Left renal pelvis (tissue), 4 donors: ENCODE measurements at regions not wholly inside any gene's neighbourhood (a gene's known extent, or its start where the extent isn't known, plus 50 kb on each side); places are given as distances from the start of the nearest gene placed in this dataset.

Source experiments
- DNase-seq, 4 donors: peaks; one replicate each; pipeline ENCODE4 v3.0.0-alpha.2; 2013; ENCODE audit warnings: low read depth in 4 of 4, low spot score in 3 of 4

DNA sequence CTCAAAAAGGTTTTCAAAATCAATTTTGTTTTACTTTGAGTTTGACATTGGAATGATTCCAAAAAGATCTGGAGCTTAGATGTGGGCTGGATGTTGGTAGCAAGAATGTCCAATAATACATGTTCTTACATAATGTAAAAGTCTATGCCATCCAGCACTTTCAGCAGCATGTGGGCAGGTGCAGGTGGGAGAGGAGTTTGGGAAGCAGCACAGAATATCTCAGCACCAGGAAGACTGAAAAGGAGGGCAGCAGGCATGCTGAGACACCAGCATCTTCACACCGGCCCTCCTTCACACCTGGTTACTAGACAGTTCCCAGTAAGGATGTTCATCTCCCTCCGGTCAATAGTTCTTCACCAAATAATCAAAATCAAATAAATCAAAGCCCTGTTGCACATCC lies 166.6 kb downstream of the ZBTB18 start:
- DNase-seq = no peak

DNA sequence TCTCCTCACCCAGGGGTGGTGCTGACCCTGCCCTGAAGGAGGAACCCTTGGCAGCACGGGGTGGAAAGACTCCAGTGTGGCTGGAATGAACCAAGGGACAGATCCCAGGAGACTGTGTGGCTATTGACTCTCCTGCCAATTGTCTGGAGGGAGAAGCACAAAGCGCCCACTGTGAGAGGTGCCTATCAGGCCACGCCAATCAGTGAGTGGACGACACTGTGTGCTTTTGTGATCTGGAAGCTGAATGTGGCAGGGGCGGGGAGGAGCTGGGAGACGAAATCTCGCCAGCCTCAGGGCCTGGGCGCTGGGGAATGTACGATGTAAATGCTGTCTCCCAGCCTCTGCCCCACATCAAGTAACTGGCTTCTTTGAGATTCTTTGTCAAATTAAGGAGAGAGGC lies 167.1 kb downstream of the ZBTB18 start:
- DNase-seq = no peak

DNA sequence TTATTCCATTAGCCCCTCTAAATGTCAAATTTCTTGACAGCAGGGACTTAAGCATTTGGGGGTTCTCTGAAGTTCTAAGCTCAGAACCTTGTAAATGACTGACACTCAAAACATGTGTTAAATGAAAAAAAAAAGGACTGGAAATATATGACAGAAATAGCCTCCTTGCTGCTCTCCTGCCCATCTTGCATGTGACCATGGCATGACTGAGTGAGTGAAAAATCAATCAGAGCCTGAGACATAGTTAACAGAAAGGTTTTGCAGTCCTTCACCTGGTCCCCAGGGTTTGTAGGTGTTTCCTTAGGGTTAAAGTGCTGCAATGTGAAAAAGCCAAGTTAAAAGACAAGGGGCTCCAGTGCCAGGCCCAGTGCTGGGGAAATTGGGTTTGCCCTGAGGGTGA lies 168.1 kb downstream of the ZBTB18 start:
- DNase-seq = no peak

DNA sequence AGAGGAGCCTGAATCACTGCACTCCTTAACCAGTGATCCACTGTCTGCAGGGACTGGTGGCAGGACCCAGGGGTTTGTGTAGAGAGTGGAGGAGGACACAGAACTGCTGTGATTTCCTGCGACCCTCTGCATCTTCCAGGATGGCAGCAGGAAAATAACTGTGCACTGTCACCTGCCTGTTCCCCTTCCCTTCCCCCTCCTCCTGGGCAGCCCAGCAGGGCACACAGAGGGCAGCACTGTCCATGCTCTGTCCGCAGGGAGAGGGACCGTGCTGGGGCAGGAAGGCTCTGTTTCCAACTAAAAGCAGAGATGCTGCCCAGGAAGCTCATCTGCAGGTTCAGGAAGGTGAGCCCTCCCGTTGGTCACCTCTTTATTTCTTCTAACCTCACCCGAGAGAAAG lies 168.7 kb downstream of the ZBTB18 start:
- DNase-seq = no peak

DNA sequence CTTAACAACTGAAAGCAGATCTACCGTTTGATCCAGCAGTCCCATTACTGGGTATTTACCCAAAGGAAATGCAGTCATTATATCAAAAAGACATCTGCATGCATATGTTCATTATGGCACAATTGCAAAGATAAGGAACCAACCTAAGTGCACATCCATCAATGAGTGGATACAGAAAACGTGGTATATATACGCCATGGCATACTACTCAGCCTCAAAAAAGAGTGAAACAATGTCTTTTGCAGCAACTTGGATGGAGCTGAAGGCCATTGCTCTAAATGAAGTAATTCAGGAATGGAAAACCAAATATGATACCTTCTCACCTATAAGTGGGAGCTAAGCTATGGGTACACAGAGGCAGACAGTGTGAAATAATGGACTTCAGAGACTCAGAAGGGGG lies 169.3 kb downstream of the ZBTB18 start:
- DNase-seq = no peak

DNA sequence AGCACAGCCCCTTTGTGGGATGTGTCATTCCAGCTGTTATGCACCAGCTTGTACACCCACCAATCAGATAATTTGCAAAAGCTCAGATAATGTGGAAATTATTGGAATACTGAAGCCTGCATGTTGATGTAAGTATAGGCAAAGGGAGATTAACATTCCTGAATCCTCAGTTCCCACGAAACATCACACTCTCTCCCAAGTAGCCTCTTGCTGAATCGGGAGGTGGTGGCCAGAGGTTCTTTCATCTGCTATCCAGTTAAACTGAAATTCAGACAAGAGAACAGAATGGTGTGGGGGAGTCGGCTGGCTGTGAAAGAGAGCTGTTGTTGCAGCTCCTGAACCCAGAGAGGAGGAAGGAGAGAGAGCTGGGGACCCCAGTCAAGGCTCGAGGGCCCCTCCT lies 170.9 kb downstream of the ZBTB18 start:
- no peak for DNase-seq

DNA sequence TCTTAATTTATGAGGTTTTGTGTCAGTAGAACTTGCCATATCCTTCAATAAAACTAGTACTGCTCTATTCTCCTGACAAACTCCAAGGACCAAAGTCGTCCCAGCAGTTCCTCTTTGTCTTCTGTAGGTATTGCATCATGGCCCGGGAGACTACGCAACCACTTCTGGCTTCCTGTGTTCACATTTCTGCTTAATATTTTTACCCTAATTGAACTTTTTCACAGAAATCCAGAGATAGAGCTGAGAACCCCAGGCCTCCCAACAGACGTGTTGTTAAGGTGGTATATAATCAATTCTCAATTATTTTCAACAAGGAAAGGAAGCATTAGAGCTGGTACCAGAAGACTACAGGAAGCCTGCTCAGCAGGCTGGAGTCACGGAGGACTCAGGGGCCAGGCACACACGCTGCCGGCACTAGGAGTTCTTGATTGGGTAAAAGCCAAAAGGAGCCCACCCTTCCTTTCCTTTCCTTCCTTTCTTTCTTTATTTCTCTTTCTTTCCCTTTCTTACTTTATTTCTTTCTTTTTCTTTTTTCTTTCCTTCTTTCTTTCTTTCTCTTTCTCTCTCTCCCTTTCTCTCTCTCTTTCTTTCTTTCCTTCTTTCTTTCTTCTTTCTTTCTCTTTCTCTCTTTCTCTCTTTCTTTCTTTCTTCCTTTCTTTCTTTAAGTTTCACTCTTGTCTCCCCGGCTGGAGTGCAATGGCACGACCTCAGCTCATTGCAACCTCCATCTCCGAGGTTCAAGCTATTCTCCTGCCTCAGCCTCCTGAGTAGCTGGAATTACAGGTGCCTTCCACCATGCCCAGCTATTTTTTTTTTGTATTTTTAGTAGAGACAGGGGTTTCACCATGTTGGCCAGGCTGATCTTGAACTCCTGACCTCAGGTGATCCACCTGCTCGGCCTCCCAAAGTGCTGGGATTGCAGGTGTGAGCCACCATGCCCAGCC lies 173.7 kb downstream of the ZBTB18 start:
- no peak for DNase-seq

- DNase-seq = no peak
These were observed 175.4 kb downstream of the ZBTB18 start for GRCh38 chr1:244226435-244226834.

- no peak for DNase-seq
These were observed 179.4 kb downstream of the ZBTB18 start for GRCh38 chr1:244230470-244230869.

GRCh38 chr1:244231193-244231571 lies 180.1 kb downstream of the ZBTB18 start:
- DNase-seq = no peak

DNA sequence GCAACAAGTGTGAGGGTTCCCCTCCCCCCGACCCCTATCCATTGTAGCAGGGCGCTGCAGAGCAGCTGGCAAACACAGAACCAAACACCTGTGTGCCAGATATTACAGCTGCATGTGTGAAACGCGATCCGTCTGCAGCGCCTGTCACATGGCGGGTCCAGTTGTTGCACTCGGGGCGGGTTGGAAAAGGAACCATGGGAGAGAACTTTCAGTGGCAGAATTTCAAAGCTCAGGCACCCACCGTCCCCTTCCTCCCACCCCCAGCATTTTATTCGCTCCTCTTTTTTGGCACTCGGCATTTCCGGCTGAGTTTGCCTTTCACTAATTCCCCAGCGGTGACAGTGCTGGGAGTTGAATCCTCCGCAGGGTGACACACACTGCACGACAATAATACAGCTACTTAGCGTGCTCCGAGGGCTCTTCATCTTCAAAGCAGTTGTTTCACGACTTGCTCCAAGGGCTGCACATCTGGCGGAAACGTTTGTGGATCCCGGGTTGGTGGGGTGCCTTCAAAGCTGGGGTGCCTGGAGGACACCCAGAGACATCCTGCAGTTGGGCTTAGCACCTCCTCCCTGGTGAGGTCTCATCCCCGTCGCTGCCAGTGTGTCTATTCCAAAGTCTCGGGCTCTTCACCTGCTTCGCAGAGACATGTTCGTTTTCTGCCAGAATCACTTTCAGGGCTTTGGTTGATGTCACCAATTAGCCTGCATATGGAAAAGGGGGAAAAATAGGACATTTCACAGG lies 180.7 kb downstream of the ZBTB18 start:
- no peak for DNase-seq

GRCh38 chr1:244234009-244234643 lies 183.0 kb downstream of the ZBTB18 start:
- no peak for DNase-seq

- DNase-seq = no peak
These were observed 184.1 kb downstream of the ZBTB18 start for GRCh38 chr1:244235157-244235556.

DNA sequence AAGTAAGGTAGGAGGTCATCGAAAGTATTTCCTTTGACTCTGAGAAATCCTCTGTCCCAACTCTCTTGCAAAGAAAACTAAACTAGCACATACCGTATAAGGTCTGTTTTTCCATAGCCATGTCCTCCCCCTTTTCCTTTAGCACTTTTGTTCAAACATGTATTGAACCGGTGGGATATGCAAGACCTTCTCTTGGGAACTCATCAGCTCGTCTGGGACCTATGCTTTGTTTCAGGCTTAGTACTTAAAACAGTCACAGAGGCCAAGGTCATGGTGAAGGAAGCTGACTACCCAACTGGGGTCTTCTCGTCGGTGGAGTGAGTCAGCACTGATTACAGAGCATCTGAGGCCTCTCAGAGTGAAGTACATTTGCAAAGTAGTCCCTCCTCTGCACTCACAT lies 185.0 kb downstream of the ZBTB18 start:
- DNase-seq = no peak

DNA sequence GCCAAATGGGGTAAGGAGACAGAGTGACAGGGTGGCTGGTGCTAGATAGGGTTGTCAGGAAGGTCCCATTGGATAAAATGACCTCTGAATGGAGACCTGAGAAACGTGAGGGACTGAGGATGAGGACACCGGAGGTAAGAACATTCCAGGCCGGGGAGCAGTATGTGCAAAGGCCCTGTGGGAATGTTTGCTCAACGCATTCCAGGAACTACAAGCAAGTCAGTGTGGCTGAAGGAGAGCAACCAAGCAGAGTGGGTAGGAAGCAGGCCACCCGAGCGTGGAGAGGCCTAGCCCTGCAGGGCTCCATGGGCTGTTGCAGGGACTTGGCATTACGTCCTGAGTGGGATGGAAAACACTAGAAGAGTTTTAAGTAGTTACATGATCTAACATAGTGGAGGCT lies 185.6 kb downstream of the ZBTB18 start:
- DNase-seq = no peak

DNA sequence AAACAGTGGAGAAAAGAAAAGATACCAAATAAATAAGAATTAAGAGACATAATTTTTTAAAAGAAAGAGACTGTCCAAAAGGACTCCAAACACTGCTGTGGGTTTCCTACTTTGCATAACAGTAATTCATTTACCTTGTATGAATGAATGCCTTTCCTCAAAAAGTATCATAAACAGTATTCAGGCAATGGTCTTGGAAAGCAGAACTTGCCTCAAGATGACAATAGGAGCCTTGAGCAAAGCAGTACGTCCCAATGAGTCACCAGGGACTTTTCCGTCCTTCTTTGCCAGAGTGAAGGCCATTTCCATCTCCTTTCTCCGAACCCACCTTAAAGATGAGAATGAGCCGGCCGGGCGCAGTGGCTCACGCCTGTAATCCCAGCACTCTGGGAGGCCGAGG lies 186.4 kb downstream of the ZBTB18 start:
- no peak for DNase-seq

DNA sequence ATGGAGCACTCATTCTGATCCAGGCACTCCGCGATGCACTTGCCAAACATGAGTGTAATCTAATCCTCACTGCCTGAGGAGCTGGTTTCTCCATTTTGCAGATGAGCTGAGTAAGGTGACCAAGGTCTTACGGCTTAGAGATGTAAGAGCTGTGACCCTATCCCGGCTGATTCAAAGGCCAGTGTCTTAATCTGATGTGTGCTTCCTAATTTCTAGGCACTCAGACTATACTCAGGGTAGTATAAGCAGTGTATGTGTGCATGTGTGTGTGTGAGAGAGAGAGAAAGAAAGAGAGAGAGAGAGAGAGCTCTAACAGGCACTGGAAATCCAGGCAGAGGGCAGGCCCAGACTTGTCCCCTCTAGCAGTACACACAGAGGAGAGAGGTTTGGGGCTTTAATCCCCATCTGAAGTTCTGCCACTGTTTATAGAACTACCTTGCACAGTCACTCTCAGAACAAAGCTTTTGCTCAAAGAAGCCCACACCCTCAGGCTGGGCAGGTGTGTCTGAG lies 188.2 kb downstream of the ZBTB18 start:
- DNase-seq = no peak

DNA sequence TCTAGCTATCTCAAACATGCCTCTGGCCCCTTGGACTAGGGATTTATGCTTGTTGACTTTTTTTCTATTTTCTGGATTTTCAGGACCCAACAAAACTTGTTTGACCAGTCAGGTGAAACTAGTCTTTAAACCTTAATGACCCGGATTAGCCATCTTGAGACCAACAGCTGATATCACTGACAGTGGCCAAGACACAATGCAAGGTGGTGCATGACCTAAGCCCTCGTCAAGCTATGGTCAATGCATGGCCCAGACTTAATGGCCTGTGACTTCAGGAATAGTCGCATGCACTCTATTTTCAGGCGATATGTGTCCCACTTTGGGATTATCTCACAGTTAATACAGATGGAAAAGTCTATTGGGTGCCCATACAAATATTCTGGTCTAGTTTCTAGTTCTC lies 190.4 kb downstream of the ZBTB18 start:
- no peak for DNase-seq

GRCh38 chr1:244242446-244242845 lies 191.4 kb downstream of the ZBTB18 start:
- DNase-seq = no peak

DNA sequence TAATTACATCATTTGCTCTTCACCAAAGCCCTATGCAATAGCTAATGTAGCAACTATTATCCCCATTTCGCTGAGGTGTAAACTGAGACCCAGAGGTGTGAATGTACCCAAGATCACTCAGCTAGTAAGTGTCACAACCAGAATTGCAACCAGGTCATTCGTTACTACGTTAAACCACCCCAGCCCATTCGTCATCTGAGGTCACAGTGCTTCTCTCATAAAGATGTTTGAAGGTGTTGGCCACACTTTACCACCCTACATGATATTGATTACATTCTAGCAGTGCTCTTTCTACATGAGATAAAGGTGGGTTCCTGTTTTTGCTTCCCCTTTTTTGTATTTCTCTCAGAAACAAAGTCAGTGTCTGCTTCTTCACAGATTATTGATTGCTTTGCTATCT lies 195.3 kb downstream of the ZBTB18 start:
- no peak for DNase-seq

GRCh38 chr1:244248426-244248825 lies 197.3 kb downstream of the ZBTB18 start:
- DNase-seq = no peak
